GM23338 (cell line): ENCODE measurements at regions not wholly inside any gene's neighbourhood (a gene's known extent, or its start where the extent isn't known, plus 50 kb on each side); places are given as distances from the start of the nearest gene placed in this dataset.

Source experiments
- ATAC-seq: fragments of 200-7000 bp; cut with Tn5 transposase; 3 replicates; pipeline ENCODE4 v1.9.1; 2020
- DNase-seq: peaks from one replicate; pipeline ENCODE4 v3.0.0-alpha.2; 2015; ENCODE audit warnings: low spot score
- H2AFZ ChIP-seq: fragments of 200-600 bp; sonication (generic); 2 replicates; pipeline ENCODE4 v1.8.0; 2016; ENCODE audit warnings: antibody characterized with exemption, mild to moderate bottlenecking, moderate library complexity
- H3F3A ChIP-seq: fragments of 200-600 bp; sonication (generic); replicated peaks from 2 replicates; pipeline ENCODE4 v1.8.0; 2017; ENCODE audit warnings: antibody characterized with exemption, mixed run types, low read depth
- H3K27ac ChIP-seq: fragments of 200-600 bp; sonication (generic); 2 replicates; pipeline ENCODE4 v1.6.1; 2016; ENCODE audit warnings: low read depth
- H3K27me3 ChIP-seq: fragments of 200-600 bp; sonication (generic); 2 replicates; pipeline ENCODE4 v1.8.0; 2016; ENCODE audit warnings: mild to moderate bottlenecking, mixed run types, moderate library complexity; ENCODE audit not compliant: insufficient read depth
- H3K36me3 ChIP-seq: fragments of 200-600 bp; sonication (generic); 2 replicates; pipeline ENCODE4 v1.8.0; 2016; ENCODE audit warnings: mild to moderate bottlenecking; ENCODE audit not compliant: insufficient read depth
- H3K4me1 ChIP-seq: fragments of 200-600 bp; sonication (generic); 2 replicates; pipeline ENCODE4 v1.8.0; 2016; ENCODE audit warnings: mild to moderate bottlenecking, moderate library complexity; ENCODE audit not compliant: insufficient read depth
- H3K4me2 ChIP-seq: fragments of 200-600 bp; sonication (generic); 2 replicates; pipeline ENCODE4 v1.7.1; 2017; ENCODE audit warnings: mixed run types
- H3K4me3 ChIP-seq: fragments of 200-600 bp; sonication (generic); 2 replicates; pipeline ENCODE4 v1.6.1; 2016; ENCODE audit warnings: mixed run types
- H3K79me2 ChIP-seq: fragments of 200-600 bp; sonication (generic); replicated peaks from 2 replicates; pipeline ENCODE4 v1.8.0; 2017; ENCODE audit warnings: mild to moderate bottlenecking; ENCODE audit not compliant: insufficient read depth
- H3K9me2 ChIP-seq: fragments of 200-600 bp; sonication (generic); 2 replicates; pipeline ENCODE4 v1.8.0; 2017; ENCODE audit not compliant: insufficient read depth
- H4K20me1 ChIP-seq: fragments of 200-600 bp; sonication (generic); replicated peaks from 2 replicates; pipeline ENCODE4 v1.8.0; 2017; ENCODE audit warnings: mild to moderate bottlenecking; ENCODE audit not compliant: insufficient read depth
- H3K27ac Mint-ChIP-seq: 2 replicates; pipeline ENCODE4 v1.8.0; 2020; ENCODE audit warnings: inconsistent platforms, mild to moderate bottlenecking, moderate library complexity, mixed read lengths
- H3K27me3 Mint-ChIP-seq: 3 replicates; pipeline ENCODE4 v1.8.0; 2022; ENCODE audit warnings: low read depth, mild to moderate bottlenecking, moderate library complexity, mixed read lengths, inconsistent platforms; ENCODE audit not compliant: insufficient read depth, poor library complexity
- H3K36me3 Mint-ChIP-seq: 3 replicates; pipeline ENCODE4 v1.8.0; 2021; ENCODE audit warnings: low read depth, mild to moderate bottlenecking, inconsistent platforms, moderate library complexity, mixed read lengths
- H3K4me1 Mint-ChIP-seq: 3 replicates; pipeline ENCODE4 v1.8.0; 2020; ENCODE audit warnings: mild to moderate bottlenecking, inconsistent platforms, mixed read lengths
- H3K4me3 Mint-ChIP-seq: 3 replicates; pipeline ENCODE4 v1.8.0; 2021; ENCODE audit warnings: moderate library complexity, mild to moderate bottlenecking, inconsistent platforms, mixed read lengths
- H3K9me3 Mint-ChIP-seq: 3 replicates; pipeline ENCODE4 v1.8.0; 2020; ENCODE audit warnings: moderate library complexity, mild to moderate bottlenecking, inconsistent platforms, mixed read lengths
- CREB1 ChIP-seq: fragments of 250-450 bp; sonication (Bioruptor Pico); IDR thresholded peaks from 2 replicates; pipeline ENCODE4 v1.5.0; 2020; ENCODE audit warnings: low read depth, mild to moderate bottlenecking, moderate library complexity
- ETS1 ChIP-seq: IDR thresholded peaks from 2 replicates; pipeline ENCODE4 v1.6.1; 2016; ENCODE audit warnings: antibody characterized with exemption
- EZH2 ChIP-seq: fragments of 200-600 bp; sonication (generic); IDR thresholded peaks from one replicate; pipeline ENCODE4 v1.8.0; 2017; ENCODE audit warnings: antibody characterized with exemption, mild to moderate bottlenecking, low read depth; ENCODE audit not compliant: unreplicated experiment
- JUNB ChIP-seq: IDR thresholded peaks from one replicate; pipeline ENCODE4 v1.6.1; 2016; ENCODE audit warnings: antibody characterized with exemption; ENCODE audit not compliant: unreplicated experiment
- POLR2AphosphoS5 ChIP-seq: IDR thresholded peaks from 2 replicates; pipeline ENCODE4 v1.6.1; 2016; ENCODE audit warnings: antibody characterized with exemption, low read depth
- REST ChIP-seq: IDR thresholded peaks from one replicate; pipeline ENCODE4 v1.6.1; 2018; ENCODE audit warnings: antibody characterized with exemption; ENCODE audit not compliant: unreplicated experiment
- STAT1 ChIP-seq: IDR thresholded peaks from one replicate; pipeline ENCODE4 v1.6.1; 2016; ENCODE audit warnings: antibody characterized with exemption; ENCODE audit not compliant: unreplicated experiment
- ZNF114 ChIP-seq: fragments of 250-450 bp; sonication (Bioruptor Pico); IDR thresholded peaks from 2 replicates; pipeline ENCODE4 v1.5.0; 2020; ENCODE audit warnings: mild to moderate bottlenecking, moderate library complexity
- ZNF462 ChIP-seq: fragments of 250-450 bp; sonication (Bioruptor Pico); IDR thresholded peaks from 2 replicates; pipeline ENCODE4 v1.5.0; 2020; ENCODE audit warnings: mild to moderate bottlenecking, moderate library complexity

GRCh38 chrX:125758819-125759218 lies 407.3 kb downstream of the DCAF12L2 start:
- H3K27me3 ChIP-seq = no peaks in the 10 kb centered on the region
- TF ChIP-seq ETS1 = no peak
- TF ChIP-seq ZNF462 (CRISPR knock-in tag) = no peak
- TF ChIP-seq EZH2 = no peak

GRCh38 chrX:125762954-125763353 lies 403.1 kb downstream of the DCAF12L2 start:
- H3K36me3 Mint-ChIP-seq = peaks cover 7% of the 10 kb centered on the region; the same call in 2 of the 3 replicates
- no peaks in the 10 kb centered on the region for H3K9me2 ChIP-seq
- peaks cover 17% of the 10 kb centered on the region for H3K9me3 Mint-ChIP-seq
- TF ChIP-seq ETS1 (no peak), EZH2 (no peak), JUNB (no peak), REST (no peak), CREB1 (CRISPR knock-in tag) (no peak), ZNF114 (CRISPR knock-in tag) (no peak), POLR2AphosphoS5 (no peak), STAT1 (no peak)

More at GRCh38 chrX:125758819-125759218, 407.3 kb downstream of the DCAF12L2 start:
- H3F3A ChIP-seq = no peaks in the 10 kb centered on the region
- Mint-ChIP-seq H3K9me3 (peaks cover 9% of the 10 kb centered on the region), H3K4me3 (no peak overlapping the region), H3K4me1 (no peaks in the 10 kb centered on the region), H3K36me3 (peaks cover 7% of the 10 kb centered on the region; the same call in 2 of the 3 replicates), H3K27me3 (no peaks in the 10 kb centered on the region), H3K27ac (no peak overlapping the region)
- no peaks in the 10 kb centered on the region for H3K9me2 ChIP-seq
- no peaks in the 10 kb centered on the region for H4K20me1 ChIP-seq
- DNase-seq = no peak
- no peaks in the 10 kb centered on the region for H3K79me2 ChIP-seq
- H3K4me2 ChIP-seq = no peak overlapping the region
- ATAC-seq = no peak
- H3K4me3 ChIP-seq = no peak overlapping the region
- no peak overlapping the region for H3K27ac ChIP-seq
- no peaks in the 10 kb centered on the region for H3K36me3 ChIP-seq
- no peak overlapping the region for H2AFZ ChIP-seq
- no peaks in the 10 kb centered on the region for H3K4me1 ChIP-seq

More at GRCh38 chrX:125762954-125763353, 403.1 kb downstream of the DCAF12L2 start:
- no peak overlapping the region for H3K27ac ChIP-seq
- H3K4me3 Mint-ChIP-seq = no peak overlapping the region
- ATAC-seq (no peak), DNase-seq (no peak)
- H3K4me1 ChIP-seq = no peaks in the 10 kb centered on the region
- H2AFZ ChIP-seq = no peak overlapping the region
- H3K4me2 ChIP-seq = no peak overlapping the region
- H4K20me1 ChIP-seq = no peaks in the 10 kb centered on the region
- H3K36me3 ChIP-seq = no peaks in the 10 kb centered on the region
- H3K79me2 ChIP-seq = no peaks in the 10 kb centered on the region
- no peaks in the 10 kb centered on the region for H3K27me3 ChIP-seq
- H3F3A ChIP-seq = no peaks in the 10 kb centered on the region
- H3K27ac Mint-ChIP-seq = no peak overlapping the region
- no peak overlapping the region for H3K4me3 ChIP-seq
- peaks cover 1% of the 10 kb centered on the region for H3K27me3 Mint-ChIP-seq
- H3K4me1 Mint-ChIP-seq = no peaks in the 10 kb centered on the region
